ENCODE measurements at regions not wholly inside any gene's neighbourhood (a gene's known extent, or its start where the extent isn't known, plus 50 kb on each side); places are given as distances from the start of the nearest gene placed in this dataset.

- no peak for DNase-seq
- Histone ChIP-seq H3K27me3 (no peaks in the 10 kb centered on the region), H3K4me3 (no peak overlapping the region), H3K9me3 (no peaks in the 10 kb centered on the region), H3K36me3 (no peaks in the 10 kb centered on the region), H3K4me1 (no peaks in the 10 kb centered on the region), H3K27ac (no peak overlapping the region)
- TF ChIP-seq EP300 (IDR thresholded peaks at IDR 0.05) (no peak), POLR2A (IDR thresholded peaks at IDR 0.05) (no peak), POLR2AphosphoS5 (IDR thresholded peaks at IDR 0.05) (no peak), CTCF (IDR thresholded peaks at IDR 0.05) (no peak)
- intact Hi-C loops (cut with DNase I; ENCODE audit: low total_unique reads) = no loop called here
These were observed 607.0 kb downstream of the ZNF608 start for GRCh38 chr5:124139477-124139876.

GRCh38 chr5:124136609-124137008 is 609.8 kb downstream of the ZNF608 start:
- TF ChIP-seq POLR2AphosphoS5 (IDR thresholded peaks at IDR 0.05) (no peak), POLR2A (IDR thresholded peaks at IDR 0.05) (no peak), EP300 (IDR thresholded peaks at IDR 0.05) (no peak), CTCF (IDR thresholded peaks at IDR 0.05) (no peak)
- Histone ChIP-seq H3K27me3 (no peaks in the 10 kb centered on the region), H3K4me3 (no peak overlapping the region), H3K9me3 (no peaks in the 10 kb centered on the region), H3K4me1 (no peaks in the 10 kb centered on the region), H3K36me3 (no peaks in the 10 kb centered on the region), H3K27ac (no peak overlapping the region)
- intact Hi-C loops (cut with DNase I; ENCODE audit: low total_unique reads) = no loop called here
- 62 to 70% (median 65%) methylated on average over 2 of the region's 2 CpGs for WGBS, 5 donors
- no peak for DNase-seq

GRCh38 chr5:124134941-124135340 is 611.5 kb downstream of the ZNF608 start:
- no peak overlapping the region for H3K4me3 ChIP-seq
- WGBS, 5 donors = 21 to 30% (median 27%) methylated on average over 2 of the region's 2 CpGs
- no peaks in the 10 kb centered on the region for H3K27me3 ChIP-seq
- TF ChIP-seq POLR2AphosphoS5 (IDR thresholded peaks at IDR 0.05) (no peak), POLR2A (IDR thresholded peaks at IDR 0.05) (no peak), EP300 (IDR thresholded peaks at IDR 0.05) (no peak)
- H3K27ac ChIP-seq = no peak overlapping the region
- no peaks in the 10 kb centered on the region for H3K4me1 ChIP-seq
- no peak for DNase-seq
- H3K9me3 ChIP-seq = no peaks in the 10 kb centered on the region
- intact Hi-C loops (cut with DNase I; ENCODE audit: low total_unique reads) = no loop called here
- H3K36me3 ChIP-seq = no peaks in the 10 kb centered on the region

GRCh38 chr5:124133406-124133805 is 613.0 kb downstream of the ZNF608 start:
- 86 to 100% (median 92%) methylated on average over 1 of the region's 1 CpG for WGBS, 5 donors
- TF ChIP-seq CTCF (IDR thresholded peaks at IDR 0.05) (no peak), POLR2A (IDR thresholded peaks at IDR 0.05) (no peak), POLR2AphosphoS5 (IDR thresholded peaks at IDR 0.05) (no peak), EP300 (IDR thresholded peaks at IDR 0.05) (no peak)
- H3K9me3 ChIP-seq = no peaks in the 10 kb centered on the region
- no peaks in the 10 kb centered on the region for H3K4me1 ChIP-seq
- no peaks in the 10 kb centered on the region for H3K27me3 ChIP-seq
- H3K4me3 ChIP-seq = no peak overlapping the region
- DNase-seq = no peak
- intact Hi-C loops (cut with DNase I; ENCODE audit: low total_unique reads) = no loop called here
- H3K36me3 ChIP-seq = no peaks in the 10 kb centered on the region
- no peak overlapping the region for H3K27ac ChIP-seq

GRCh38 chr5:124132843-124133242 is 613.6 kb downstream of the ZNF608 start:
- Histone ChIP-seq H3K27ac (no peak overlapping the region), H3K4me3 (no peak overlapping the region), H3K27me3 (no peaks in the 10 kb centered on the region), H3K36me3 (no peaks in the 10 kb centered on the region), H3K4me1 (peaks cover 0 to 3% (median under 1%) of the 10 kb centered on the region in 4 donors), H3K9me3 (no peaks in the 10 kb centered on the region)
- intact Hi-C loops (cut with DNase I; ENCODE audit: low total_unique reads) = no loop called here
- no peak for DNase-seq
- TF ChIP-seq CTCF (IDR thresholded peaks at IDR 0.05) = no peak
- TF ChIP-seq EP300 (IDR thresholded peaks at IDR 0.05) = no peak
- TF ChIP-seq POLR2A (IDR thresholded peaks at IDR 0.05) = no peak
- TF ChIP-seq POLR2AphosphoS5 (IDR thresholded peaks at IDR 0.05) = no peak

All from stomach (tissue), 8 donors.